COLO829 (cell line): ENCODE measurements at regions not wholly inside any gene's neighbourhood (a gene's known extent, or its start where the extent isn't known, plus 50 kb on each side); places are given as distances from the start of the nearest gene placed in this dataset.

Source experiments
- DNase-seq: peaks from one replicate; pipeline ENCODE4 v3.0.0; 2012; ENCODE audit warnings: low spot score

DNA sequence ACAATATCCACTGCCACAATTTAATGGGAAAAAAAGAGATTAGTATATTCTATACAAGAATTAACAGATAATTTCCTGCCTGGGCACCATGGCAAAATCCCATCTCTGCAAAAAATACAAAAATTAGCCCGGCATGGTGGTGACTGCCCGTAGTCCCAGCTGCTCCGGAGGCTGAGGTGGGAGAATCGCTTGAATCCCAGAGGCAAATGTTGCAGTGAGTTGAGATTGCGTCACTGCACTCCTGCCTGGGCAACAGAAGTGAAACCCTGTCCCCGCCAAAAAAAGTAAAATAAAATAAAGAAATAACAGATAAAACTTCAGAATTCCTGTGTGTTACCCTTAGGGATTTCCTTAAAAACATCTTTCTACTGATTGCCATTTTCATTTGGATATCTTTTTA, 1194.8 kb upstream of the PIK3C3 start:
- no peak for DNase-seq

- DNase-seq = no peak
Observed at GRCh38 chr18:40754477-40754876, 1200.6 kb upstream of the PIK3C3 start.

GRCh38 chr18:40752316-40752715, 1202.7 kb upstream of the PIK3C3 start:
- DNase-seq = no peak

DNA sequence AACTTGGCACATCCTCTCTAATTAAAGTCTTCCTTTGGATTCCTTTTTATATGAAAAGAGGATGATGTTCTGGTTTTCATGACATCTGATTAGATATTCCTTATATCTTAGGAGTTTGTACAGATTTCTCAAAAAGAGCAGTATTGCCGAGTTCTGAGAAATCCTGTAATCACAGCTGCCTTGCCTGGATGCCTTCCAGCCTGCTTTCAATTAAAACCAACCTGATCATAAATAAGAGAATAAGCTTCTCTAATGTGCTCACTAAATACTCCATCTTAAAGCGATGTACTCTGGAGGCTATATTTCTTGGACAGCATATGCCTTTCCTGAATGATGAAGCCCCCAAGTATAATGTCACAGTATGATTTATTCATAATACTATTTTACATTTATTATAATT, 1203.8 kb upstream of the PIK3C3 start:
- DNase-seq = no peak

DNA sequence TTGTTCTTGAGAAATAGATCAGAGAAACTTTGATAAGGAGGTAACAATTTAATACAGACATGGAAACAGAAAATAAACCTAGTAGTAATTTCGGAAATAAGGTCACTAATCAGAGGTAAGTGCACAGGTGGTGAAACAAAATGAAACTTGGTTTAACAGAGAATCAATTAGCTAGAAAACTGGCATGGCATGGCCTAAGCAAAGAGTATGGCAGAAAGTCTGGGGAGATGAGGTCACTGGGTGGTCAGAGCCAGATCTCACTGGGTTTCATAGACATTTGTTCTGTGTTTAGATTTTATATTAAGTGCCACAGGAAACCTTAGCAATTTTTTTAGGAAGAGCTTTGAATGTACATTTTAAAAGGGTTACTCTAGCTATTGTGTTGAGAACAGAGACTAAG, 1216.0 kb upstream of the PIK3C3 start:
- no peak for DNase-seq

- DNase-seq = no peak
Observed at GRCh38 chr18:40738321-40738880, 1216.6 kb upstream of the PIK3C3 start.

DNA sequence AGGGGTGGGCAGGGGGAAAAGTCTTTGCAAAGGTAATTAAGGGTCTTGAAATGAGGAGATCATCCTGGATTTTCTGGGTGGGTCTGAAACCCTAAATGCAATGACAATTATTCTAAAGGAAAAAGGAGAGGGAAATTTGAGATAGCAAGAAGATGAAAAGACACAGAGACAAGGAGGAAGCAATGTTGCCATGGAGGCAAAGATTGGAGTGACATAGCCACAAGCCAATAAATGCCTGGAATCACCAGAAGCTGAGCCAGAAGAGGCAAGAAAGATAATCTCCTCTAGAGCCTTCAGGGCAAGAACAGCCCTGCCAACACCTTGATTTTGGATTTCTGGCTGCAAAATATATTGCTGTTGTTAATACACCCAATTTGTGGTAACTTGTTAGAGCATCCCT, 1246.3 kb upstream of the PIK3C3 start:
- no peak for DNase-seq

GRCh38 chr18:40707797-40708196, 1247.2 kb upstream of the PIK3C3 start:
- DNase-seq = no peak

DNA sequence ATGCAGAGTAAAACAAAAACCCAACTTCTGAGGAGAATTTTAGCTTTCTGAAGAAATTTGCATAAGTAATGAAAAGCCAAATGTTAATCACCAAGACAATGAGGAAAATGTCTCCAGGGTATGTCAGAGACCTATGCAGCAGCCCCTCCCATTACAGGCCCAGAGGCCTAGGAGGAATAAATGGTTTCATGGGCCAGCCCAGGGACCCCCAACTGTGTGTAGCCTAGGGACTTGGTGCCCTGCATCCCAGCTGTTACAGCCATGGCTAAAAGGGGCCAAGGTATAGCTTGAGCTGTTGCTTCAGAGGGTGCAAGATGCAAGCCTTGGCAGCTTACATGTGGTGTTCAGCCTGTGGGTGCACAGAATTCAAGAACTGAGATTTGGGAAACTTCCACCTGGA, 1256.9 kb upstream of the PIK3C3 start:
- no peak for DNase-seq

GRCh38 chr18:40695526-40695925, 1259.5 kb upstream of the PIK3C3 start:
- DNase-seq = no peak

DNA sequence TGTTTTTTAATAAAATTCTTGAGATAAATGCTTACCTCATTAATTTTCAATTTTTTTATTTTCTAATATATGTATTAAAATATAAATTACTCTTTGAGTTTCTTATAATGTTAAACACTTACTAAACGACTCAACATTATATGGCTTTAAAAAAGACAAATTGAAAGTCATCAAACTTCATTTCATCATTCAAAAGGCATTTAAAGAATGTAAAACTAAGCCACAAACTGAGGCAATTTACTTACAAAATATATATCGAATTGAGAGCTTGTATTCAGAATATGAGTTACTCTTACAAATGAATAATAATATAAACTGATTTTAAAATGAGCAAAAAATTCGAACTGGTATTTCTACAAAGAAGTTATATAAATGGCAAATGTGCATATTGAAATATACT, 1262.2 kb upstream of the PIK3C3 start:
- no peak for DNase-seq

- no peak for DNase-seq
Observed at GRCh38 chr18:40690062-40690461, 1265.0 kb upstream of the PIK3C3 start.

- no peak for DNase-seq
Observed at GRCh38 chr18:40687399-40687798, 1267.6 kb upstream of the PIK3C3 start.

DNA sequence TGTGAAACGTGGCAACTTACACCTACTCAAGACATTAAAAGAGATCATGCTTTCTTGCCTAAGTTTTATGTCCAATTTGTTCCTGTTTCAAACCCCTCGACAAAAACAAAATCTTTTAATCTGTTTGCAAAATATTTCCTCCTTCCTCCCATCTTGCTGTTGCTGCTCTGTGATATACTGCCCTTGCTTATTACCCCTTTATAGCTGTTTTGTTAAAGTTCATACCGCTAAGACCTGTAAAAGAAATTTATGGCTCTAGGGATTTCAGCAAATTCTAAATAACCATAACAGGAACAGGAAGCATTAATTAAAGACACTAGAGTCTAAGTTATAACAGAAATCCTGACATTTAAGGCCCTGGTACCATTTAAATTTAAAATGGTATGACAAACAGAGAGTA, 1268.2 kb upstream of the PIK3C3 start:
- DNase-seq = no peak

DNA sequence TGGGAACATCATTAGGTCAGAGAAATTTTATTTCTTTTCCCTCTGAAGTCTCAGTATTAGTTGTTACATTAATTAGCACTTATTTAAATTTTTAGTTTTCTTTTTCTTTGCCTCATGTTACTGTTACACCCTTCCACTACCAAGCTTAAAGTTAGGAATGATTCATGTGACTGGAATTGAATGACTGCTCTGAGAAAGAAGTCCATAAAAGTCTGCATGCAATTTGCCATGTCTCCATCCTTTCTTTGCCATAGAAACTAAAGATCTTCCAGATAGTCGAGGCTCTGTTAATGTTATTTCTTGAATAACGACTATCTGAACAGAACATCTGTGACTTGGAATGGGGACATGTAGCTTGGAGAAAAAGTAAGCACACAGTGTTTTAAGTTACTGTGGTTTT, 1269.8 kb upstream of the PIK3C3 start:
- DNase-seq = no peak

DNA sequence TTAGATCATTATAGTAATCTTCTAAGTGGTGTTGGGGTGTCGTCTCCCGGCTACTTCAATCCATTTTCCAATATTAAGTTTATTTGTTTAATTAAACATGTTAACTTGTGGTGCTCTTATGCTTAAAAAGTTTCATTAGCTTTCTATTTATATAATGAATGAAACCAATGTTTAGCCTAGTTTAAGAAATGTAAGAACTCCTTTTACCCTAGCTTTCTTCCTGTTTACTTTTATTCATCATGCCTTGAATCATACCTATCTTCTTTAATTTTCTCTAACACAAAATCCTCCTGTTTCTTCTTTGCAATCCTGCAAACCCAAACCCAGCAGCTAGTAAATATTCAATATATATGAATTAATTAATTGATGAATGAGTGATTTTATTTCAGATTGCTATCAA, 1276.7 kb upstream of the PIK3C3 start:
- DNase-seq = no peak

DNA sequence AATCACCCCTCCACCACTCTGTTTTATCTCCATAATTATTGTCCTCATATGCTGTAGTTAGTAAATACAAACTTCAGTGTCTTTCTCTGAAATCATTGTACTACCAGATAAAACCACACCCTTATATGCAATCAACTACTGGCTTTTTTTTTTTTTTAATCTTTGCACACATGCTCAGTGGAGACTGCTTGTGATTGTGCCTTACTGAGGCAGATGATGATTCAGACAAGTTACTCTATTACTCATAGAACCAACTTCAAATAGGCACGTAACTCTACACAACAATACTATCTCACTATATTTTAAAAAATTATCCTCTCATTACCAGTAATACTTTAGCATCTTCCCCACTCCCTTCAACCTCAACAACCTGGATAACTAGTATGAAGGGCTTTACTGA, 1278.4 kb upstream of the PIK3C3 start:
- no peak for DNase-seq

DNA sequence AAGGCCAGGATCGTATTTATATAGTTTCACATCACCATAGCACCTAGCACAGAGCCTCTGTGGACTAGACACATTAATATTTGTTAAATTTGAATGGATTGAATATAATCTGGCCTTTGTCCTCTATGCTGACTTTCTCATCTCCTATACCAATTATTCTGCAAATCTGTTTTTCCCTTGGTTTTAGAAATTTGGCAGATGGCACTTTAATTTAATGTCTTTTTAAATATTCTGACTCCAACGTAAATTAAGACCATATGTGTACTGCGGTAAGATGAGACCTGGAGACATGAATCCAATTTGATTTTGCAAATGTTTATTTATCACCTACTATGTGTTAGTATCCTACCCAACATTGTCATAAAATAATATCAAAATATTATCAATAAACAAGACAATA, 1281.9 kb upstream of the PIK3C3 start:
- no peak for DNase-seq

DNA sequence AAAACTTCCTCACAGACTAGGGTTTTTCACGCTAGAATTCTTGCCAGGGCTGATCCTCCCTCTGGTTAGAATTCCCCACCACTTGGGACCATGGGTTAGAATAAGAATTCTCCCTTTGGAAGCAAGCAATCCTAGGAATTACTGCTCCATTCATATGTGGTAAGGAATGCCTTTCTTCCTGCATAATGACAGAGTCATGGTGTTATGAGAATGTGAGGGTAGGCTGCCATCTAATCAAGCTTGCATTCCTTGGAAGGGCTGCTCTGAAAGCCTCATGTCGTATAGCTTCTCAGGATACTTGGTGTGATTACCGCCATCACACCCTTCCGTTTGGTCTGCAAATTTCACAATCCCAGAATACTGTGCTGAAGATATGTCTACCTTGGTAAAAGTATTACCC, 1282.4 kb upstream of the PIK3C3 start:
- no peak for DNase-seq

DNA sequence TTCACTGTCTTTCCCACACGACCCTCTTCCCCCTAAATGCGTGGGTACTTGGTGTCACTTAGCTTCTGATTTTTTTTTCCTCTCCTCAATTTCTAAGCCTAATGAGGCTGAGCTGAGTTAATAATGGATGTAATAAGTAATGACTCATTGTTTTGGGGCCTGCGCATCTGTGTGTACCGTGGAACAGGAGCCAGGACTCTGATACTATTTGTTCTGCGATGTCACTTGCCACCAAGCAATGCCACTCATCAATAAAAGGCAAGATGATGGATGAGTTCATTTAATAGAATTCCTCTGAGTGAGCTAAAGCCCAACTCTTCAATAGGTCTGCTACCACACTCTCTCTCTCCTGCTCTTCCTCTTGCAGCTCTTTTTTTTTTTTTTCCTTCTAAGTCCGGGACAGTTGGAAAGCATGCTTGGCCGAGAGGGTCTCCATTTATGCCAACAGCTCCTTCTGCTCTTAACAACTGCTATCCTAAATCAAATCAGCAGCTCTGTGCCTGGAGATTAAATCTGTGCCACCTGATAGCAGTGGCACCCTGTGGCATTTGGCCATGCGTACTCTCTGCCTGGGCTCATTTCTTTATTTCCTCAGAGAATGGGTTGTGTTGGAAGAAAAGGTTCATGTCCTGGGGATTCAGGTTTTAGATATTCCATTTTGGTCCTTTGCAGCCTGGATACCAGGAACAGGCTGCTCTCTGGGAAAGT, 1284.2 kb upstream of the PIK3C3 start:
- no peak for DNase-seq

DNA sequence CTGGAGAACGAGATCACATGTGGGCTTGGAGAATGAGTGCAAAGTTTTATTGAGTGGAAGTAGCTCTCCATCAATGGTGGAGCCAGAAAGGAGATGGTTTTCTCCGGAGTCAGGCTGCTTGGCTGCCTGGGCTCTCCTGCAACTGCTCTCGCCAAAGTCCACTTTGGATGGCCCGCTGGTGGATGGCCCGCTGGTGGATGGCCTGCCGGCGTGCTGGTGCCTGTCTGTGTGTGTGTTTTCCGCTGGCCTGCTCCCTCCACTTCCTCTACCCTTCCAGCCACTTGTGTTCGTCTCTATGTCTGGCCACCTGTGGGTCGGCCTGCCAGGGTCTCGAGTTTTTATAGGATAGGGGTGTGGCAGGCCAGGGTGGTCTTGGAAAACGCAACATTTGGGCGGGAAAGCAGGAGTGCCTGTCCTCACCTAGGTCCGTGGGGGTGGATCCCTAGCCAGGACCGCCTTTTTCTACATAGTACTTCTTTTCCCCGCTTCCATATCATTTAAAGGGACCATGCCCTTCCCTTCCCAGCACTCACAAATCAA, 1292.1 kb upstream of the PIK3C3 start:
- no peak for DNase-seq

- no peak for DNase-seq
Observed at GRCh38 chr18:40653682-40654081, 1301.4 kb upstream of the PIK3C3 start.

DNA sequence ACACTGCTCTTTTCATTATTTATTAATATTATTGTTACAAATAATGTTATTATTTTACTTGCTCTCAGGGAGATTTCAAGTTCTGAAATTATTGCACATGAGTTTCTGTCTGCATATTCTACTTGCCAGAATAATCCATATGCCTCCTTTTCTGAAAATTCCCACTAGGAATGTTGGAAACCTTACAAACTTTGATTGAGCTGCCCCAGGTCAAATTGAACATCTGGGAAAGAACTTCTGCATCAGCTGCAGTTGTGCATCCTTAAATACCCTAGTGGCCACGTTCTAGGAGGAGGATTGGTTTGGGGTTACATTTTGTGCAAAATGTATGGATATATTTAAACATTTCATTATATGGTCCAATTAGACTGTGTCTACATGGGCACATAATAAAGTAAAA, 1302.7 kb upstream of the PIK3C3 start:
- no peak for DNase-seq

DNA sequence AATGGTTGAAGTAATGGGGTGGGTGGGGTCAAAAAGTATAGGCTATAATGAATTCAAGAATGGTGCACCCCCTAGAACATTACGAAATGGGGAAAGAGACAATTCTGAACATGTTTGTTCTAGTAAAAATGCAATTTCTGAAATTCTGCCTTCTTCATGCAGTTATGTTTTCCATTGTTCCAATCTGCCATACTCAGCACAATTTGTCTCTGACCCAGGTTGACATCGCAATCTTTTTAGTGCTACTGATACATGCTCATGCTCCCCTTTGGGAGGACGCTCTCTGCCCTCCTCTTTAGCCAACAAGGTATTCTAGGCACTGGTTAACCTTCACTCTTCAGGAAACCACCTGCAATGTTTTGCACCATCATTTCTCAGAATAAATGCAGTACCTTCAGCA, 1303.9 kb upstream of the PIK3C3 start:
- DNase-seq = no peak
